GM18511 (cell line): ENCODE measurements at regions not wholly inside any gene's neighbourhood (a gene's known extent, or its start where the extent isn't known, plus 50 kb on each side); places are given as distances from the start of the nearest gene placed in this dataset.

ENCODE experiments used
- ATAC-seq: cut with Tn5 transposase; IDR thresholded peaks from one replicate; pipeline ENCODE4 v1.9.1; 2021; ENCODE audit warnings: mild to moderate bottlenecking, moderate library complexity; ENCODE audit not compliant: unreplicated experiment

DNA sequence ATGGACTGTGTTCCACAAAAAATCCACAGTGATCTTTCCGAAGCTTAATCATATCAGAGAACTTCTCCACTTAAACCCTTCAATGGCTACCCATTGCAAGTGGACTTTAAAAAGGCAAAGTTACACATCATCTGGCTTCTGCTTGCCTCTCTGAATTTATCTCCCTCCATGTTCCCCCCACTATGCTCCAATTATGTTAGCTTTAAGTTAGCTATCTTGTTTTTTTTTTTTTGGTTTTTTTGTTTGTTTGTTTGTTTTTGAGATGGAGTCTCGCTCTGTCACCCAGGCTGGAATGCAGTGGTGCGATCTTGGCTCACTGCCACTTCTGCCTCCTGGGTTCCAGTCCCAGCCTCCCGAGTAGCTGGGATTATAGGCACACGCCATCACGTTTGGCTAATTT lies 166.4 kb upstream of the ADGRL2 start:
- ATAC-seq: no peak

- no peak for ATAC-seq
Observed at GRCh38 chr1:81619156-81619555, 181.6 kb upstream of the ADGRL2 start.

- no peak for ATAC-seq
Observed at GRCh38 chr1:81618376-81618775, 182.4 kb upstream of the ADGRL2 start.

- no peak for ATAC-seq
Observed at GRCh38 chr1:81617308-81617967, 183.3 kb upstream of the ADGRL2 start.

GRCh38 chr1:81613803-81614202 lies 186.9 kb upstream of the ADGRL2 start:
- no peak for ATAC-seq

DNA sequence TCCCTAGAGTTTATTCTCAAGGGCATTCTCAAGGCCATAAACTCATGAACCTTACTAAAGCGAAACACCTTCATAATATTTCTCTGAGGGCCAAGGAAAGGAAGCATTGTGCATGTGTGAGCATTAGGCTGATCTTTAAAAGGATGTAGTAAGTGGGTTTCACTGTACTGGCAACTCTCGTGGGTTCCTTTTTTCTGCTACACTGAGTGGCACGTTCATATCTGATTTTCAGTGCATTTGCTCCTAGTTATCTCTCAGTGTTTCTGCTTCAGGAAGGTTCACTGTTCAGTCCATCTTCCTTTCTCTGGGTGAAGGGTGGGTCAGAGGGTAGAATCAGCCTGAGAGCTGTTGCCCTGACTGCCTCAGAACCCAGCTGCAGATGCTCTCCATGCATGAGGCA lies 192.8 kb upstream of the ADGRL2 start:
- no peak for ATAC-seq

GRCh38 chr1:81607086-81607485 lies 193.6 kb upstream of the ADGRL2 start:
- ATAC-seq: no peak

GRCh38 chr1:81606656-81607055 lies 194.1 kb upstream of the ADGRL2 start:
- no peak for ATAC-seq

DNA sequence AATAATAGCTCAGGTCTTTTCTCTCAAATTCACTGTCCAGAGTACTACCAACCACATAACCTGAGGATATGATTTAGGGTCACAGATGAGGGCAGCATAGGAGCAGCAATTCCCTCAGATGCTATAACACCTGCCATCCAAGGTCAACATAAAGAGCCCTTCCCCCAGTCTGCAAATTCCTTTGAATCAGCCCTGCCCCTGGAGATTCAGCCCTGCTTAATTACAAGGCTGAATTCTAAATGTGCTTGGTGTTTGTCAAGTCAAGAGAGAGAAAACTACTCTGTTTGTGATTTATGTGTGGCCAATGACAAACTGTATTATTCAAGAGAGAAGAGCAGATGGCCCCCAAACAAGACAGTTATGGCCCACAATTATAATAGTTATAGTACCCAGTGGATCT lies 195.7 kb upstream of the ADGRL2 start:
- ATAC-seq: no peak

DNA sequence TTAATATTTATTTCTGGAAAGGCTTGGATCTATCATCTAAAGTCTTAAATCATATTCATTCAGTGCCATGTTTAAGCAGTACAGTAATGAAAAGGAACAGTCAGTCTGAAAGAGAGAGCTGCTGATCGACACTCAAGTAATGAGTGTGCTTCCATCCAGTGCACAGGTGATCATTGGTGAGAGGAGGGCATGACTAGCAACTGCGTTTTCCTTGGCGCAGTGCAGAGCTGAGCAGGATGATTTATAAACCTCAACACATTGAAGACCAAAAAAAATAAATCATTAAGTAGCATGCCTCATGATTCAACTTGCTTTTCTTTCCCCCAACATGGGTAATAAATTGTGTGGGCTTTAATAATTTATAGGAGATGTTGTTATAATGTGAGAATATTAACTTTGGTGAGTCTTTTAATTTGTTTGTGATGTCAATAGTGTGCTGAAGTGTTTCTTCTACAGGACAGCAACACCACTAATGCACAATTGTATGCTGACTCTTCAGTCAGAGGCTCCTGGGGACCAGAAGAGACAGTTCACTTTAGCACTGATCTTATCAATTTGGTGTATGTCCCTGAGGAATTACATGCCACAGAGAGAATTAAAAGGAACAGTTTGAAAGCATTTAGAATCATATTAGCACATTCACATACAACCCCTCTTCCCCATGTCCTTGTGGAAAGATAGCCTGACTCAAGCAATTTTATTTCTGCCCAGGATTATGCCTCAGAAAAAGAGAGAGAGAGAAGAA lies 199.7 kb upstream of the ADGRL2 start:
- no peak for ATAC-seq

- no peak for ATAC-seq
Observed at GRCh38 chr1:81600363-81600762, 200.4 kb upstream of the ADGRL2 start.

GRCh38 chr1:81598623-81599022 lies 202.1 kb upstream of the ADGRL2 start:
- ATAC-seq: peak; percentile 47

DNA sequence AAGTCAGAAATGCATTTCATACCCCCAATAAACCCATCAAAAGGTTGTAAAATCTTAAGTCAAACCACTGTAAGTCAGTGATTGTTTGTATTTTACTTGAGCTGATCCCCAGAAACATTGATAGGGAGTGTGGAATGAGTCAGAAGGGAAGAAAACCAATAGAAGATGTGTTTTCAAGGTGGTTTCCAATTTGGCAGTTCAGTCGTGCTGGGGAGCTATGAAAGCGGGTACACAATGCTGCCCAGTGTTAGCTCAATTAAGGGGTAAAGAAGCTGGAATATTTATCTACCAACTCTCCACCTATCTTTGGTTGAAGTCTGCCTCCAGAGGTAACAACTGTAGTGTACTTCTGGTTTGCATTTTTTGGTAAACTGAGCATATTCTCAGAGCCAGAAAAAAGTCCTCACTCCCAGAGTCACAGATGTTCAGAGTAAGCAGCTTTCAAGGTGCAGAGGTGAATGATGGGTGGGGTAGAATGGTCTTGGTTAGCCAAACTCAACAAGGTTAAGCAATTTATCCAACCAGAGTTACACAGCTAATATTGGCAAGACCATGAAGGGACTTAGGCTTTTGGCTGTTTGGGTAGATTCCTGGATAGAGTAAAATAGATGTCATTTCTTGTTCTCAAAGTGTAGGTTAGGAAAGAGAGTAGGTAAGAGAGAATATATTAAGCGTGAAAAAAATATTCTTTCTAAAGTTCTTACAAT lies 202.9 kb upstream of the ADGRL2 start:
- peak; percentile 42 for ATAC-seq

DNA sequence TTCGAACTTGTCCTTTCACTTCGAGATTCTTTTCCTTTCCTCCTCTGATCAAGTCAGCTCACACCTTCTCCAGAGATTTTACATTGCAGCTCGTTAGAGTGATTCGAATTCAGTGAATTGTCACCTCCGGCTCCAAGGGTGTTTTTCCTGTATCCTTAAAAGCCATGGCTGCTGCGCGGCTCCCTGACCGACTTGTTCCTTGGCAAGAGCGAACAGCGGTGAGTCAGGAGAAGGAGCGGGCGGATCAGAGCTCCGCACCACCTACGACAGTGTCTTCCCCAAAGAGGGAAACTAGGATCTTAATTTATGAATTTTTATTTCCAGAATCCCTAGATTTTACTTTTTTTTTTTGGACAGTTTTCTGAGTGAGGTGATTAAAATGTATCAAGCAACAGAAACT lies 204.4 kb upstream of the ADGRL2 start:
- no peak for ATAC-seq

- no peak for ATAC-seq
Observed at GRCh38 chr1:81594206-81594605, 206.5 kb upstream of the ADGRL2 start.

GRCh38 chr1:81592233-81592632 lies 208.5 kb upstream of the ADGRL2 start:
- no peak for ATAC-seq

DNA sequence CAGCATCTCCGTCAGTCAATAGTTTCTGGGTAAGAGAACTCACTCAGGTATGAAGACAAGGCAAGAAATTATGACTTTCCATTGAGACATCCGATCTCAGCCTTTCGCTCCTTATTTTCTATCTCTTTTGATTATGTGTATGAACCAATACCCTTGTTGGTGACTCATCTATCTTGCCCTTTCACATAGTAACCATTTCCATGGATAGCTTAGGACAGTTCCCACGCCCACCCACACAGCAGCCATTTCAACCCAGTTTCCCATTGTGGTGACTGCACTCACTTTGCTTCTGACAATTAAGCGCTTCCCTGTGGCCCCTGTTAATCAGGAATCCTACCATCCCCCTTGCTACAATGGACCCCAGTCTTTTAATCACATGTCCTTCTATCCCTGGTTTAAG lies 210.6 kb upstream of the ADGRL2 start:
- no peak for ATAC-seq

GRCh38 chr1:81588149-81588548 lies 212.6 kb upstream of the ADGRL2 start:
- ATAC-seq: no peak

- ATAC-seq: no peak
Observed at GRCh38 chr1:81587426-81587825, 213.3 kb upstream of the ADGRL2 start.

DNA sequence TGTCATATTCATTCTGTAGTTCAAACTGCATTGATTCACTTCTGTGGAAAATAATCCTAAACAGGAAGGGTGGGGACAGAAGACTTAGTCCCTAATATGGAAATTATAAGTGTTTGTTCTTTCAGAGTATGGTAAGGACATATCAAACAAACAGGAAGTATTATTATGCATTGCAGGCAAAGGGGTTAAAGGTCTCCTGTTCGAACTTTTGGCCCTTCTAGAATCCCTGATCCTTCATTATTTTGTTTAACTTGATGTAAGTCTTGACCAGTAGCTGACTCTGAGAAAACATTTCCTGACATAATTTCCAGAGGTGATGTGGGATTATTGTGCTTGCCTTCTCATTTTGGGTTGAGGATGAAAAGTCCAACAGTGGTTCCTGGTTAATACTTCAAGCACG lies 215.4 kb upstream of the ADGRL2 start:
- no peak for ATAC-seq

GRCh38 chr1:81584398-81584797 lies 216.3 kb upstream of the ADGRL2 start:
- ATAC-seq: no peak

- ATAC-seq: no peak
Observed at GRCh38 chr1:81583878-81584277, 216.9 kb upstream of the ADGRL2 start.
